ENCODE measurements at regions not wholly inside any gene's neighbourhood (a gene's known extent, or its start where the extent isn't known, plus 50 kb on each side); places are given as distances from the start of the nearest gene placed in this dataset.

- Histone ChIP-seq H3K27me3 (ENCODE audit: control insufficient read depth, insufficient read depth, low read length) (no peaks in the 10 kb centered on the region), H3K4me1 (ENCODE audit: control insufficient read depth, insufficient read depth, low read length) (no peaks in the 10 kb centered on the region), H3K27ac (ENCODE audit: low read length) (no peak overlapping the region), H3K4me3 (ENCODE audit: low read length) (no peak overlapping the region), H3K9me3 (ENCODE audit: control insufficient read depth, insufficient read depth, low read length) (peaks cover 3% of the 10 kb centered on the region), H3K36me3 (ENCODE audit: control insufficient read depth, insufficient read depth, low read length) (no peaks in the 10 kb centered on the region)
- intact Hi-C loops (cut with micrococcal nuclease) = no loop called here
- no peak overlapping the region for H3K27ac Mint-ChIP-seq
- WGBS (ENCODE audit: insufficient coverage) = no CpG with 5 or more reads among the region's 1 CpG
- H3K36me3 Mint-ChIP-seq = no peaks in the 10 kb centered on the region
- no peaks in the 10 kb centered on the region for H3K27me3 Mint-ChIP-seq (ENCODE audit: low read depth in 2 of 2)
- peaks cover 4 to 7% of the 10 kb centered on the region in 2 donors for H3K9me3 Mint-ChIP-seq
- no peaks in the 10 kb centered on the region for H3K4me1 Mint-ChIP-seq
- no peak overlapping the region for H3K4me3 Mint-ChIP-seq
- no peak for TF ChIP-seq CTCF (IDR thresholded peaks at IDR 0.05)
- no peak for ATAC-seq
- DNase-seq = no peak
These were observed 238.8 kb upstream of the GPR149 start for GRCh38 chr3:154668835-154669234.

DNA sequence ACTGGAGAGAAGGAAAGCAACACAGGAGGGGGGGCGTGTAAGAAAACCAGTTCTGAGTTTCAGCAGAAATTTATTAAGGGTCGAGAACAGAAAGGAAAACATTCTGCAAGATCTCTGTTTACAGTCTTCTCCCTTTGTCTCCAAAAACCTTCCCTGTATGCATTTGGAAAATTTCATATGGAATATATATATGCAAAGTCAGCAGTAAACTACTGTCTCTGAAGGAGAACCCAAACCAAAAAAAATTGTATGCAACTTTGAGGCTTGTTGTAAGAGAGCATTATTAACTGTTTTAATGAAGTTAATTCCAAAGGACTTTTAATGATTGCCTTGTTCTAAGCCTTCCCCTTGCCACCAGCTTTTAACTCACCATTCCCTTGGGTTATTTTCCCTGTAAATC lies 238.2 kb upstream of the GPR149 start:
- DNase-seq (no peak), ATAC-seq (no peak)
- H3K9me3 Mint-ChIP-seq = peaks cover 7 to 13% of the 10 kb centered on the region in 2 donors
- intact Hi-C loops (cut with micrococcal nuclease) = no loop called here
- Histone ChIP-seq H3K9me3 (ENCODE audit: control insufficient read depth, insufficient read depth, low read length) (peaks cover 3% of the 10 kb centered on the region), H3K27ac (ENCODE audit: low read length) (no peak overlapping the region), H3K4me3 (ENCODE audit: low read length) (no peak overlapping the region), H3K36me3 (ENCODE audit: control insufficient read depth, insufficient read depth, low read length) (no peaks in the 10 kb centered on the region), H3K27me3 (ENCODE audit: control insufficient read depth, insufficient read depth, low read length) (no peaks in the 10 kb centered on the region), H3K4me1 (ENCODE audit: control insufficient read depth, insufficient read depth, low read length) (no peaks in the 10 kb centered on the region)
- H3K4me1 Mint-ChIP-seq = no peaks in the 10 kb centered on the region
- no peak for TF ChIP-seq CTCF (IDR thresholded peaks at IDR 0.05)
- H3K27me3 Mint-ChIP-seq (ENCODE audit: low read depth in 2 of 2) = no peaks in the 10 kb centered on the region
- no peaks in the 10 kb centered on the region for H3K36me3 Mint-ChIP-seq
- no peak overlapping the region for H3K27ac Mint-ChIP-seq
- no peak overlapping the region for H3K4me3 Mint-ChIP-seq
- 85% methylated on average over 2 of the region's 2 CpGs for whole genome bisulfite sequencing (ENCODE audit: insufficient coverage)

DNA sequence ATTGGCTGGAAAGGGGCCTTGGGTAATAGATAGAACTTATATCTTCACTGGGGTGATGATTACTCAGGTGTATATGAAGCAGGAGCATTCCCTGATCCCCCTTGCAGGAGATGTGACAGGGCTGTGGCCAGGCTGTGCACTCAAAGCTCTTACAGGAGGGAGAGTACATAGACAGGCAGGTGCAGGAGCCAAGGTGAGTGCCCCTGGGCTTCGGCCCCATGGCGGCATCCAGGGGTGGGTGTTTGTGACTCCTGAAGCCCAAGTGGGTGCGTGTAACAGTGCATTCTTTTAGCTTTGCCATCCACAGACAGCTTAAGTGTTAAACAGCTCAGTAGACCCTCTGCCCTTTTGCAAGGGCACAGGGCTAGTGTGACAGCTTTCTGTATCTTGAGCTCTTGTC lies 236.6 kb upstream of the GPR149 start:
- no peaks in the 10 kb centered on the region for H3K4me1 Mint-ChIP-seq
- peaks cover 6 to 18% of the 10 kb centered on the region in 2 donors for H3K9me3 Mint-ChIP-seq
- Histone ChIP-seq H3K4me1 (ENCODE audit: control insufficient read depth, insufficient read depth, low read length) (no peaks in the 10 kb centered on the region), H3K36me3 (ENCODE audit: control insufficient read depth, insufficient read depth, low read length) (no peaks in the 10 kb centered on the region), H3K27ac (ENCODE audit: low read length) (no peak overlapping the region), H3K27me3 (ENCODE audit: control insufficient read depth, insufficient read depth, low read length) (no peaks in the 10 kb centered on the region), H3K9me3 (ENCODE audit: control insufficient read depth, insufficient read depth, low read length) (peaks cover 3% of the 10 kb centered on the region), H3K4me3 (ENCODE audit: low read length) (no peak overlapping the region)
- 93% methylated on average over 3 of the region's 3 CpGs for WGBS (ENCODE audit: insufficient coverage)
- DNase-seq (no peak), ATAC-seq (no peak)
- no peaks in the 10 kb centered on the region for H3K36me3 Mint-ChIP-seq
- no peak overlapping the region for H3K4me3 Mint-ChIP-seq
- no peak for TF ChIP-seq CTCF (IDR thresholded peaks at IDR 0.05)
- H3K27me3 Mint-ChIP-seq (ENCODE audit: low read depth in 2 of 2) = no peaks in the 10 kb centered on the region
- intact Hi-C loops (cut with micrococcal nuclease) = no loop called here
- H3K27ac Mint-ChIP-seq = no peak overlapping the region

DNA sequence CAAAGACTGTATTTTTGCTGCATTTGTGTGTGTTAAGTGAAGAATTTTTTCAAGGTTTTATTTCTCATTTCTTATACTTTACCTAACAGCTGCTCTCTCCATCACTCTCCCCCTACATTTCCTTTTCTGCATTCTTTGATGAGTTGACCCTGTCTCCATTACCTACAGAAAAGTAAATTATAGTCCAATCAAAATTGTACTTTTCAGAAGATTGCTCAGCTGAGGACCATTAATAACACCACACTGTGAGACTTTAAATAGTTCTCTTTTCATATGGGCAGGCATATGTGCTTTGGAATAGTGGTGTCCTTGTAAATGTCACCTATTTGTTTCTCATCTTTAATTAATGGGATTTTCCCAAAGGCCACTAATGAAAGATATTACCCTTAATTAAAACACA lies 234.7 kb upstream of the GPR149 start:
- intact Hi-C loops (cut with micrococcal nuclease) = no loop called here
- Mint-ChIP-seq H3K27ac (no peak overlapping the region), H3K36me3 (no peaks in the 10 kb centered on the region), H3K9me3 (peaks cover 6 to 18% of the 10 kb centered on the region in 2 donors), H3K4me3 (no peak overlapping the region), H3K27me3 (ENCODE audit: low read depth in 2 of 2) (no peaks in the 10 kb centered on the region), H3K4me1 (no peaks in the 10 kb centered on the region)
- no peak for DNase-seq
- Histone ChIP-seq H3K4me1 (ENCODE audit: control insufficient read depth, insufficient read depth, low read length) (no peaks in the 10 kb centered on the region), H3K9me3 (ENCODE audit: control insufficient read depth, insufficient read depth, low read length) (no peaks in the 10 kb centered on the region), H3K27me3 (ENCODE audit: control insufficient read depth, insufficient read depth, low read length) (no peaks in the 10 kb centered on the region), H3K4me3 (ENCODE audit: low read length) (no peak overlapping the region), H3K27ac (ENCODE audit: low read length) (no peak overlapping the region), H3K36me3 (ENCODE audit: control insufficient read depth, insufficient read depth, low read length) (no peaks in the 10 kb centered on the region)
- no peak for TF ChIP-seq CTCF (IDR thresholded peaks at IDR 0.05)
- no peak for ATAC-seq
